ENCODE measurements at regions not wholly inside any gene's neighbourhood (a gene's known extent, or its start where the extent isn't known, plus 50 kb on each side); places are given as distances from the start of the nearest gene placed in this dataset.

- FAIRE-seq (no peak), DNase-seq (ENCODE audit: extremely low read depth in 1 of 4, low spot score in 3 of 4) (no peak), ATAC-seq (no peak)
- intact Hi-C loops (cut with micrococcal nuclease): no loop called here
- no peaks in the 10 kb centered on the region for H3K36me3 ChIP-seq (ENCODE audit: control insufficient read depth, insufficient read depth, low read length)
- in situ Hi-C loops (cut with MboI): no loop called here
- H2AFZ ChIP-seq (ENCODE audit: low read depth, low read length): no peak overlapping the region
- H4K20me1 ChIP-seq (replicated peaks; ENCODE audit: control insufficient read depth, insufficient read depth, low read length): no peaks in the 10 kb centered on the region
- no peak overlapping the region for H3K4me3 ChIP-seq
- BruUV-seq (replicated peaks): no TSS peak
- no peak overlapping the region for H3K9ac ChIP-seq (ENCODE audit: insufficient read depth in 1 of 2, low read depth in 2 of 2, low read length in 2 of 2)
- 0% methylated on average over 2 of the region's 2 CpGs for WGBS (ENCODE audit: insufficient coverage, low coverage, missing lambda C conversion rate)
- ChIA-PET POLR2A (no interaction called here), CTCF (ENCODE audit: low intra/inter-chr PET ratio) (no interaction called here)
- H3K9me3 ChIP-seq (replicated peaks; ENCODE audit: control insufficient read depth, insufficient read depth, low read depth, low read length): no peaks in the 10 kb centered on the region
- H3K27me3 ChIP-seq (ENCODE audit: control insufficient read depth in 2 of 2, insufficient read depth in 2 of 2, low read length in 2 of 2): peaks cover 2 to 19% of the 10 kb centered on the region in 2 experiments; a peak in 2 of 5 replicates
- no peaks in the 10 kb centered on the region for H3K4me1 ChIP-seq (replicated peaks in 1 of 2; ENCODE audit: control insufficient read depth in 2 of 2, insufficient read depth in 2 of 2, low read length in 2 of 2)
- H3K27ac ChIP-seq (ENCODE audit: extremely low read depth, low read depth, low read length): no peak overlapping the region
- no peaks in the 10 kb centered on the region for H3K9me1 ChIP-seq (ENCODE audit: control insufficient read depth, insufficient read depth, low read length)
- no peaks in the 10 kb centered on the region for H3K79me2 ChIP-seq (ENCODE audit: control insufficient read depth, insufficient read depth, low read length)
- no peak overlapping the region for H3K4me2 ChIP-seq (ENCODE audit: insufficient read depth, low read length)
- no peak for TF ChIP-seq SPI1 (IDR thresholded peaks at IDR 0.05; ENCODE audit: borderline replicate concordance, low read depth, low read length)
- no peak for TF ChIP-seq ZNF175 (CRISPR knock-in tag; IDR thresholded peaks at IDR 0.05; ENCODE audit: low read depth)
- TF ChIP-seq XRCC4 (IDR thresholded peaks at IDR 0.05; ENCODE audit: extremely low read depth, insufficient read depth, insufficient read length): no peak
- TF ChIP-seq PURB (CRISPR knock-in tag; IDR thresholded peaks at IDR 0.05; ENCODE audit: low read depth): no peak
- no peak for TF ChIP-seq TAF9B (IDR thresholded peaks at IDR 0.05; ENCODE audit: partially characterized antibody)
- TF ChIP-seq DMBX1 (CRISPR knock-in tag; IDR thresholded peaks at IDR 0.05; ENCODE audit: borderline replicate concordance): no peak
- TF ChIP-seq PHTF2 (CRISPR knock-in tag; IDR thresholded peaks at IDR 0.05): no peak
- no peak for TF ChIP-seq ZNF143 (CRISPR knock-in tag; IDR thresholded peaks at IDR 0.05)
- TF ChIP-seq HNRNPLL (IDR thresholded peaks at IDR 0.05; ENCODE audit: low read depth, low read length, poor library complexity, severe bottlenecking): no peak
- no peak for TF ChIP-seq SNIP1 (IDR thresholded peaks at IDR 0.05; ENCODE audit: low read depth)
These were observed 205.0 kb upstream of the LRFN2 start for GRCh38 chr6:40792183-40792582.
